HepG2 (cell line): ENCODE measurements at regions not wholly inside any gene's neighbourhood (a gene's known extent, or its start where the extent isn't known, plus 50 kb on each side); places are given as distances from the start of the nearest gene placed in this dataset.

Source experiments
- ATAC-seq: fragments of 200-7000 bp; cut with Tn5 transposase; 3 replicates; pipeline ENCODE4 v1.9.1; 2020; ENCODE audit warnings: mild to moderate bottlenecking, moderate library complexity
- BruUV-seq: library from RNA; stranded (reverse); fragments of 400-500 nt; replicated peaks from 2 replicates; lab custom pipeline; 2021; lab: Mats Ljungman, UMichigan
- CTCF ChIA-PET: fragments of 300-600 bp; formaldehyde crosslinking; extraction: SDS; loops from one replicate; lab custom pipeline; 2021; ENCODE audit warnings: low total read pairs, inconsistent platforms, low intra/inter-chr PET ratio; lab: Yijun Ruan, JAX
- POLR2A ChIA-PET: fragments of 350-600 bp; sonication (Branson Sonifier 250); formaldehyde crosslinking; loops from one replicate; lab custom pipeline; 2020; ENCODE audit warnings: antibody characterized with exemption, inconsistent platforms; lab: Yijun Ruan, JAX
- DNase-seq: peaks from one replicate; pipeline ENCODE4 v3.0.0-alpha.2; 2015; ENCODE audit warnings: low spot score
- FAIRE-seq: peaks from 3 replicates; lab custom pipeline; 2011; peaks lifted over from hg19 to GRCh38; lab: Jason Lieb, UNC
- H2AFZ ChIP-seq: one replicate; pipeline ENCODE4 v1.6.1; 2011; ENCODE audit warnings: low read length, inconsistent platforms
- H3K27ac ChIP-seq: fragments of 300-600 bp; 3 replicates; pipeline ENCODE4 v1.8.0; 2011; ENCODE audit warnings: mixed run types, mild to moderate bottlenecking, mixed read lengths, low read length, inconsistent platforms; ENCODE audit not compliant: insufficient read depth; ENCODE audit errors: extremely low read length
- H3K27me3 ChIP-seq, 2 experiments: fragments of 200-600 bp in 1 of 2; 2 replicates in 1 of 2; 3 replicates in 1 of 2; pipeline versions ENCODE4 v1.6.0 to v1.8.0; 2011; ENCODE audit warnings: low read length in 2 of 2, mild to moderate bottlenecking in 2 of 2, moderate library complexity in 2 of 2, inconsistent platforms in 1 of 2; ENCODE audit not compliant: insufficient read depth in 2 of 2, control insufficient read depth in 1 of 2
- H3K36me3 ChIP-seq, 2 experiments: fragments of 200-600 bp in 1 of 2; replicated peaks in 1 of 2; 2 replicates in 1 of 2; 3 replicates in 1 of 2; pipeline versions ENCODE4 v1.5.1 to v1.8.0; 2011; ENCODE audit warnings: low read length in 2 of 2, inconsistent platforms in 1 of 2; ENCODE audit not compliant: insufficient read depth in 2 of 2, control insufficient read depth in 1 of 2
- H3K4me1 ChIP-seq: 2 replicates; pipeline ENCODE4 v1.5.1; 2012; ENCODE audit warnings: low read length, inconsistent platforms; ENCODE audit not compliant: insufficient read depth
- H3K4me2 ChIP-seq: 2 replicates; pipeline ENCODE4 v1.6.0; 2011; ENCODE audit warnings: low read depth, low read length, inconsistent platforms
- H3K4me3 ChIP-seq, 3 experiments: fragments of 200-600 bp in 1 of 3; sonication (generic), shearing (Covaris generic) in 1 of 3; replicated peaks in 1 of 3; 2 replicates each; pipeline ENCODE4 v1.5.1; 2011 to 2016; ENCODE audit warnings: low read length in 3 of 3, inconsistent platforms in 2 of 3, low read depth in 2 of 3, mild to moderate bottlenecking in 2 of 3, control low read depth in 1 of 3, mixed read lengths in 1 of 3; ENCODE audit not compliant: insufficient read depth in 1 of 3
- H3K79me2 ChIP-seq: one replicate; pipeline ENCODE4 v1.6.1; 2011; ENCODE audit warnings: low read length, inconsistent platforms; ENCODE audit not compliant: insufficient read depth
- H3K9ac ChIP-seq: 2 replicates; pipeline ENCODE4 v1.6.0; 2011; ENCODE audit warnings: mild to moderate bottlenecking, low read depth, low read length, inconsistent platforms; ENCODE audit not compliant: insufficient read depth
- H3K9me3 ChIP-seq: 2 replicates; pipeline ENCODE4 v1.5.1; 2012; ENCODE audit warnings: mild to moderate bottlenecking, low read length
- H4K20me1 ChIP-seq: 2 replicates; pipeline ENCODE4 v1.6.0; 2011; ENCODE audit warnings: inconsistent platforms, mild to moderate bottlenecking, low read length, moderate library complexity; ENCODE audit not compliant: insufficient read depth
- ATF7 ChIP-seq, 2 experiments: fragments of 450-650 bp in 1 of 2; sonication (generic) in 1 of 2; formaldehyde crosslinking in 1 of 2; IDR thresholded peaks; 2 replicates each; pipeline versions ENCODE4 v1.4.0 to v1.6.1; 2016 to 2020; ENCODE audit warnings: antibody characterized with exemption in 1 of 2, mild to moderate bottlenecking in 1 of 2, missing genetic modification reagents in 1 of 2
- KDM2A ChIP-seq: sonication (generic); formaldehyde crosslinking; IDR thresholded peaks from 2 replicates; pipeline ENCODE4 v1.4.0; 2020; ENCODE audit warnings: low read depth, missing genetic modification reagents, borderline replicate concordance
- SALL2 ChIP-seq: sonication (generic); formaldehyde crosslinking; IDR thresholded peaks from 2 replicates; pipeline ENCODE4 v1.8.1; 2023; ENCODE audit warnings: mild to moderate bottlenecking, missing genetic modification reagents, inconsistent platforms
- XBP1 ChIP-seq: sonication (generic); formaldehyde crosslinking; IDR thresholded peaks from 2 replicates; pipeline ENCODE4 v1.5.0; 2020; ENCODE audit warnings: missing genetic modification reagents
- ZNF496 ChIP-seq: sonication (generic); formaldehyde crosslinking; IDR thresholded peaks from 2 replicates; pipeline ENCODE4 v1.8.1; 2023; ENCODE audit warnings: mild to moderate bottlenecking, moderate library complexity, missing genetic modification reagents; ENCODE audit not compliant: insufficient replicate concordance
- ZNF878 ChIP-seq: sonication (generic); formaldehyde crosslinking; IDR thresholded peaks from 2 replicates; pipeline ENCODE4 v1.8.1; 2023; ENCODE audit warnings: mild to moderate bottlenecking, missing genetic modification reagents, moderate library complexity
- ZSCAN20 ChIP-seq: sonication (generic); formaldehyde crosslinking; IDR thresholded peaks from 2 replicates; pipeline ENCODE4 v1.4.0; 2020; ENCODE audit warnings: missing genetic modification reagents, mild to moderate bottlenecking, borderline replicate concordance
- WGBS: methylation state at CpG from one replicate; pipeline ENCODE4 v1.1.6; 2017; ENCODE audit warnings: low lambda C conversion rate; 5-methylcytosine and 5-hydroxymethylcytosine counted together
- in situ Hi-C: cut with HindIII; loops from 2 replicates; pipeline ENCODE4 v1.10.0; 2017; ENCODE audit warnings: low pct_unique_long_range_greater_than_20kb; ENCODE audit not compliant: extremely low pct_ligation_motif_present
- intact Hi-C: fragments of 100-400 bp; cut with micrococcal nuclease; formaldehyde crosslinking; loops from one replicate; pipeline ENCODE4 v1.10.0; 2022; ENCODE audit not compliant: unreplicated experiment
- TF ChIP-seq, protein P1 (sequence below): IDR thresholded peaks from 2 replicates; pipeline ENCODE4 v1.6.1; 2016; ENCODE audit warnings: control low read depth
- TF ChIP-seq, protein P2 (sequence below): sonication (generic); formaldehyde crosslinking; IDR thresholded peaks from 2 replicates; pipeline ENCODE4 v1.4.0; 2020; ENCODE audit warnings: missing genetic modification reagents, borderline replicate concordance
- TF ChIP-seq, protein P3 (sequence below): sonication (generic); formaldehyde crosslinking; IDR thresholded peaks from 2 replicates; pipeline ENCODE4 v1.4.0; 2020; ENCODE audit warnings: missing genetic modification reagents, mild to moderate bottlenecking, borderline replicate concordance

DNA sequence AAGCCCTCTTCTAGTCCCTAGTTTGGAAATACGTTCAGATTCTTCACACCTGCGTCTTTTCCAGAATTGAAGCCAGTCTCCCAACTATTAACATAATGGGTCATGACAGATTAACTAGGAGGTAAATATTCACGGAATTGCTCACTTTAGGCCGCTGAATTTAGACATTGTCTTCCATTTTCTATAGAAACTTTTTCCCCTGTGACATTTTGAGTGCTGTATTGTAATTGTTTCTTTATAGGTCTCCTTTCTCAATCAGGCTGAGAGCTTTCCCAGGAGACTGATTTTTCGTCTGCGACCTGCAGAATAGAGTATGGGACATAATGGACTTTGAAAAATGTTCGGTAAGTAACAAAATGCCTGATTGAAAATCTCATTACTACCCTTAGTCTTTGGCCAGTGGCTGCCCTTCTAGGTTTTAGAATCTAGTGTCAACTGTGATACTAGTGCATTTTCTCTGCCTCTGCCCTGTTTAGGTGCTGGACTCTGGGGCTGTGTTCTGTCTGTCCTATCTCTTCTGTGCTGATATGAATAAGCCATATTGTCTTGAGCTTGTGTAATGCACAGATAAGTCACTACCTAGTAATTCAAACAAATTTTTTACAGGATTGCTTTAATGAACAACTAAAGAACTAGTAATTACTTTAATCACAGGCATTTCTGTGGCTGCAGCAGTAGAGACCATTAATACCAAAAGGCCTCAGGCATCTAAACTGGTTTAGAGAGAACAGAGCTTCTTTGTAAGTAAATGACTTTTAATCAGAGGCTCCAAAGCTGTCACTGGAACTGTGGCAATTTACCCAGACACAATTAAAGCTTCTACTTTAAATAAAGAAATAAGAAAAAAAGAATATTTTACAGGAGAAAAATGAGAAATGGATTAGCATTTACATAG lies 122.4 kb upstream of the FREM2 start:
- Histone ChIP-seq H3K27ac (no peak overlapping the region), H3K36me3 (no peaks in the 10 kb centered on the region), H3K9ac (no peak overlapping the region), H3K4me2 (no peak overlapping the region), H3K79me2 (no peaks in the 10 kb centered on the region), H3K27me3 (no peaks in the 10 kb centered on the region), H3K9me3 (no peaks in the 10 kb centered on the region; the same call in 1 of the 2 replicates), H3K4me3 (no peak overlapping the region), H4K20me1 (no peaks in the 10 kb centered on the region), H2AFZ (no peak overlapping the region), H3K4me1 (no peaks in the 10 kb centered on the region)
- intact Hi-C loops = no loop called here
- BruUV-seq = no TSS peak
- TF ChIP-seq ATF7 (IDR thresholded peaks at IDR 0.05) = no peak
- TF ChIP-seq ATF7 (CRISPR knock-in tag; IDR thresholded peaks at IDR 0.05) = no peak
- no peak for TF ChIP-seq ZSCAN20
- ChIA-PET CTCF (no interaction called here), POLR2A (no interaction called here)
- FAIRE-seq (no peak), DNase-seq (no peak), ATAC-seq (no peak)
- in situ Hi-C loops = no loop called here
- 5% methylated on average over 7 of the region's 7 CpGs for WGBS

DNA sequence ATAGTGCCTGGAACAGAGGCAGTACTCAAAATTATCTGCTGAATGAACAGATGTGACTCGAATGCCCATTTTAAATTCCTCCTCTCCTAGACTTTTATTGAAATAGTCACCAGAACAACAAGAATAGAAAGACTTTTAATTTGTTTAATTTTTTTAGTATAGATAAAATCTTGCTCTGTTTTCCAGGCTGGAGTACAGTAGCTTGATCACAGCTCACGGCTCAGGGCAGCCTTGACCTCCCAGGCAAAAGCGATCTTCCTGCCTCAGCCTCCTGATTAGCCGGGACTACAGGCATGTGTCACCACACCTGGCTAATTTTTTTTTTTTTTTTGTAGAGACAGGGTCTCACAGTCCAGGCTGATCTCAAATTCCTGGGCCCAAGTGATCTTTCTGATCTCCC lies 120.9 kb upstream of the FREM2 start:
- H3K27me3 ChIP-seq = no peaks in the 10 kb centered on the region
- CTCF ChIA-PET = no interaction called here
- BruUV-seq = no TSS peak
- TF ChIP-seq XBP1 (CRISPR knock-in tag) = no peak
- TF ChIP-seq, protein P1, sequence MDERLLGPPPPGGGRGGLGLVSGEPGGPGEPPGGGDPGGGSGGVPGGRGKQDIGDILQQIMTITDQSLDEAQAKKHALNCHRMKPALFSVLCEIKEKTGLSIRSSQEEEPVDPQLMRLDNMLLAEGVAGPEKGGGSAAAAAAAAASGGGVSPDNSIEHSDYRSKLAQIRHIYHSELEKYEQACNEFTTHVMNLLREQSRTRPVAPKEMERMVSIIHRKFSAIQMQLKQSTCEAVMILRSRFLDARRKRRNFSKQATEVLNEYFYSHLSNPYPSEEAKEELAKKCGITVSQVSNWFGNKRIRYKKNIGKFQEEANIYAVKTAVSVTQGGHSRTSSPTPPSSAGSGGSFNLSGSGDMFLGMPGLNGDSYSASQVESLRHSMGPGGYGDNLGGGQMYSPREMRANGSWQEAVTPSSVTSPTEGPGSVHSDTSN (CRISPR knock-in tag) = no peak
- TF ChIP-seq ZNF496 (CRISPR knock-in tag) = no peak
- TF ChIP-seq, protein P2, sequence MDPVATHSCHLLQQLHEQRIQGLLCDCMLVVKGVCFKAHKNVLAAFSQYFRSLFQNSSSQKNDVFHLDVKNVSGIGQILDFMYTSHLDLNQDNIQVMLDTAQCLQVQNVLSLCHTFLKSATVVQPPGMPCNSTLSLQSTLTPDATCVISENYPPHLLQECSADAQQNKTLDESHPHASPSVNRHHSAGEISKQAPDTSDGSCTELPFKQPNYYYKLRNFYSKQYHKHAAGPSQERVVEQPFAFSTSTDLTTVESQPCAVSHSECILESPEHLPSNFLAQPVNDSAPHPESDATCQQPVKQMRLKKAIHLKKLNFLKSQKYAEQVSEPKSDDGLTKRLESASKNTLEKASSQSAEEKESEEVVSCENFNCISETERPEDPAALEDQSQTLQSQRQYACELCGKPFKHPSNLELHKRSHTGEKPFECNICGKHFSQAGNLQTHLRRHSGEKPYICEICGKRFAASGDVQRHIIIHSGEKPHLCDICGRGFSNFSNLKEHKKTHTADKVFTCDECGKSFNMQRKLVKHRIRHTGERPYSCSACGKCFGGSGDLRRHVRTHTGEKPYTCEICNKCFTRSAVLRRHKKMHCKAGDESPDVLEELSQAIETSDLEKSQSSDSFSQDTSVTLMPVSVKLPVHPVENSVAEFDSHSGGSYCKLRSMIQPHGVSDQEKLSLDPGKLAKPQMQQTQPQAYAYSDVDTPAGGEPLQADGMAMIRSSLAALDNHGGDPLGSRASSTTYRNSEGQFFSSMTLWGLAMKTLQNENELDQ (CRISPR knock-in tag) = no peak
- TF ChIP-seq KDM2A (CRISPR knock-in tag) = no peak
- TF ChIP-seq SALL2 (CRISPR knock-in tag) = no peak
- no peak for TF ChIP-seq ZNF878 (CRISPR knock-in tag)
- TF ChIP-seq, protein P3, sequence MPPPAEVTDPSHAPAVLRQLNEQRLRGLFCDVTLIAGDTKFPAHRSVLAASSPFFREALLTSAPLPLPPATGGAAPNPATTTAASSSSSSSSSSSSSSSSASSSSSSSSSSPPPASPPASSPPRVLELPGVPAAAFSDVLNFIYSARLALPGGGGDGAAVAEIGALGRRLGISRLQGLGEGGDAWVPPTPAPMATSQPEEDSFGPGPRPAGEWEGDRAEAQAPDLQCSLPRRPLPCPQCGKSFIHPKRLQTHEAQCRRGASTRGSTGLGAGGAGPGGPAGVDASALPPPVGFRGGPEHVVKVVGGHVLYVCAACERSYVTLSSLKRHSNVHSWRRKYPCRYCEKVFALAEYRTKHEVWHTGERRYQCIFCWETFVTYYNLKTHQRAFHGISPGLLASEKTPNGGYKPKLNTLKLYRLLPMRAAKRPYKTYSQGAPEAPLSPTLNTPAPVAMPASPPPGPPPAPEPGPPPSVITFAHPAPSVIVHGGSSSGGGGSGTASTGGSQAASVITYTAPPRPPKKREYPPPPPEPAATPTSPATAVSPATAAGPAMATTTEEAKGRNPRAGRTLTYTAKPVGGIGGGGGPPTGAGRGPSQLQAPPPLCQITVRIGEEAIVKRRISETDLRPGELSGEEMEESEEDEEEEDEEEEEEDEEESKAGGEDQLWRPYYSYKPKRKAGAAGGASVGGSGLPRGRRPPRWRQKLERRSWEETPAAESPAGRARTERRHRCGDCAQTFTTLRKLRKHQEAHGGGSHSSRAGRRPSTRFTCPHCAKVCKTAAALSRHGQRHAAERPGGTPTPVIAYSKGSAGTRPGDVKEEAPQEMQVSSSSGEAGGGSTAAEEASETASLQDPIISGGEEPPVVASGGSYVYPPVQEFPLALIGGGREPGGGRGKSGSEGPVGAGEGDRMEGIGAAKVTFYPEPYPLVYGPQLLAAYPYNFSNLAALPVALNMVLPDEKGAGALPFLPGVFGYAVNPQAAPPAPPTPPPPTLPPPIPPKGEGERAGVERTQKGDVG = no peak

More for the DNA sequence above, 120.9 kb upstream of the FREM2 start:
- 3% methylated on average over 4 of the region's 4 CpGs for WGBS
- no peak for DNase-seq
- Histone ChIP-seq H3K4me2 (no peak overlapping the region), H3K9ac (no peak overlapping the region), H3K27ac (no peak overlapping the region), H3K4me1 (no peaks in the 10 kb centered on the region), H3K4me3 (no peak overlapping the region), H3K79me2 (no peaks in the 10 kb centered on the region), H3K9me3 (peaks cover 15% of the 10 kb centered on the region; the same call in 1 of the 2 replicates), H2AFZ (no peak overlapping the region), H3K36me3 (no peaks in the 10 kb centered on the region), H4K20me1 (no peaks in the 10 kb centered on the region)
- in situ Hi-C loops = no loop called here
- POLR2A ChIA-PET = no interaction called here
- no peak for ATAC-seq
- no peak for FAIRE-seq
- intact Hi-C loops = no loop called here
